Spinal cord (tissue), 9 donors: ENCODE measurements at regions not wholly inside any gene's neighbourhood (a gene's known extent, or its start where the extent isn't known, plus 50 kb on each side); places are given as distances from the start of the nearest gene placed in this dataset.

Experiments
- DNase-seq, 6 donors: peaks; one replicate each; pipeline versions ENCODE4 v3.0.0 to v3.0.0-alpha.2; 2013 to 2015; ENCODE audit warnings: low spot score in 6 of 6, low read depth in 4 of 6
- H3K27ac ChIP-seq: one replicate; pipeline ENCODE4 v1.5.1; 2013; ENCODE audit warnings: low read depth, low read length, control low read depth
- H3K27me3 ChIP-seq: one replicate; pipeline ENCODE4 v1.6.1; 2013; ENCODE audit warnings: low read length; ENCODE audit not compliant: control insufficient read depth, insufficient read depth
- H3K36me3 ChIP-seq: one replicate; pipeline ENCODE4 v1.6.1; 2013; ENCODE audit warnings: low read length; ENCODE audit not compliant: control insufficient read depth, insufficient read depth
- H3K4me1 ChIP-seq: one replicate; pipeline ENCODE4 v1.6.1; 2013; ENCODE audit warnings: low read length; ENCODE audit not compliant: control insufficient read depth, insufficient read depth
- H3K4me3 ChIP-seq: one replicate; pipeline ENCODE4 v1.5.1; 2013; ENCODE audit warnings: low read depth, low read length, control low read depth
- H3K9me3 ChIP-seq: one replicate; pipeline ENCODE4 v1.6.1; 2013; ENCODE audit warnings: low read length; ENCODE audit not compliant: control insufficient read depth, insufficient read depth
- WGBS: methylation state at CpG from one replicate; pipeline ENCODE4 v1.1.5; 2013; ENCODE audit warnings: missing lambda C conversion rate; ENCODE audit not compliant: insufficient coverage; 5-methylcytosine and 5-hydroxymethylcytosine counted together
- donor health status: healthy.

DNA sequence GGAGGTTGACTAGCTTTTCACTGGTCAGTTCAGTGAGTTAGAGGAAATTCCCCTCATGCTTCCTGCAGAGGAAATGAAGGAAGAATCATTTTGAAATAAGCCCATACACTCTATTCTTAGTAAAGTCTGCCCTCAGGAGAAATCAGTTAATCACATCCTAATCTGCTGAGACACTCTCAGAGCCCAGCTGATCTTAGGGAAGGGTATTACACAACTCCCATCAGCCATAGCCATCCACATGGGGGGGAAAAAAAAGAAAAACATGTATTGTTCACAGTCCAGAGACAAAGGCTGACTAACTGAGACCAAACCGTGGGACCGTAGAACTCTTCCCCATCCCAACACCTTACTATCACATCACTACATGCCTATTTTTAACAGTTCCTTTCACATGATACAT is 722.3 kb downstream of the CDH8 start:
- no peaks in the 10 kb centered on the region for H3K27me3 ChIP-seq
- no CpG with 5 or more reads among the region's 2 CpGs for WGBS
- H3K4me1 ChIP-seq = no peaks in the 10 kb centered on the region
- DNase-seq = no peak
- no peak overlapping the region for H3K4me3 ChIP-seq
- no peaks in the 10 kb centered on the region for H3K9me3 ChIP-seq
- no peaks in the 10 kb centered on the region for H3K36me3 ChIP-seq
- H3K27ac ChIP-seq = no peak overlapping the region

DNA sequence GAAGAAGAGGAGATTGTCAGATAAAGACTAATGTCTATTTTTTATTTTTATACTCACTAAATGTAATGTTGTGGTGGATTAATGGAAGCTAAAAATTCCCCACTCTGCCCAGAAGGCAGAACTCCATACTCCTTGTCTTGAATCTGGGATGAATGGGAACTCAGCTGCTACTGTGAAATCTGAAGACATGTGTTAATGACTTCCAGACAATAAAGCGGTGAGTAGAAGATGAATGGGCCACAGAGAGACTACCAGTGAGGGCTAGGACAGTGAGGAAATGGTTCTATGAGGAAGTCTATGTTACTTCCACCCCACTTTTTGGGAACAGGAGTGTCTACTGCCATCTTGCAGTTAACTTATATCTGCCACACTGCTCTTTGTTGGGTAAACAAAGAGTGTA is 726.9 kb downstream of the CDH8 start:
- no peak for DNase-seq
- WGBS = no CpG with 5 or more reads among the region's 1 CpG
- Histone ChIP-seq H3K4me1 (no peaks in the 10 kb centered on the region), H3K36me3 (no peaks in the 10 kb centered on the region), H3K9me3 (no peaks in the 10 kb centered on the region), H3K27ac (no peak overlapping the region), H3K4me3 (no peak overlapping the region), H3K27me3 (no peaks in the 10 kb centered on the region)

DNA sequence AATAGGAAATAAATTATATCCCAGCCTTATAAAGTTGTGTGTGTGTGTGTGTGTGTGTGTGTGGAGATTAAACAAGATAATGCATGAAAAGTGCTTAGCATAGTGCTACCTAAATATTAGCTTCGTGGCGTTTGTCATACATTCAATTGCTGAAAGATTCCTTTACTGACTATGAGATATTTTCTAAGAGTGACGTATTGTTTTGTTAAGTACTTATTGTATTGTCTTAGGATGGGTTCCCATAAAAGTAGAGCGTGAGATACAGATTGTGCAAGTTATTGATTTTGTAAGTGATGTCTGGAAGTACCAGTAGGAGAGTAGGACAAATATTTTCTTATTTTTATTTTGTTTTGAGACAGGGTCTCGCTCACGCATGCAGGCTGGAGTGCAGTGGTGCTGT is 730.0 kb downstream of the CDH8 start:
- Histone ChIP-seq H3K36me3 (no peaks in the 10 kb centered on the region), H3K27ac (no peak overlapping the region), H3K27me3 (no peaks in the 10 kb centered on the region), H3K9me3 (no peaks in the 10 kb centered on the region), H3K4me3 (no peak overlapping the region), H3K4me1 (no peaks in the 10 kb centered on the region)
- 85% methylated on average over 4 of the region's 6 CpGs for WGBS
- DNase-seq = no peak

DNA sequence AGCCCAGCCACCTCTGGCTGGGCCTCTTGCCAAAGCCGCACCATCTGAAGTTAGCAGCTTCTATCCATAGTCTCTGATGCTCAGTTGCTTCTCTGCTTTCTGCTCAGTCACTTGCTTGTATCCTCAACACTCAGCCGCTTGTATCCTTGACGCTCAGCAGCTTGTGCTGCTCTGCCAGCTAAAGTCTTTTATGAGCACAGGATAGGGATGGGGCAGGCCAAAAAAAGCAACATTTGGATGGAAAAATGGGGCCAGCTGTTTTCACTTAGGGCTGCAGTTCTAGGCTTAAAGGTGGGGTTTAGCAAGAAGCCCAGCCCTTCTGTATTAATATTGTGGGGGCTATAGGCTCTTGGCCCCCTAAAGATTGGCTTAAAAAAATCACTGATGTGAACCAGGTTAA is 739.4 kb downstream of the CDH8 start:
- peak in 1 of 6 donors; percentile 29 for DNase-seq
- WGBS = no CpG with 5 or more reads among the region's 3 CpGs
- Histone ChIP-seq H3K36me3 (no peaks in the 10 kb centered on the region), H3K9me3 (no peaks in the 10 kb centered on the region), H3K4me1 (no peaks in the 10 kb centered on the region), H3K27ac (no peak overlapping the region), H3K27me3 (no peaks in the 10 kb centered on the region), H3K4me3 (no peak overlapping the region)

DNA sequence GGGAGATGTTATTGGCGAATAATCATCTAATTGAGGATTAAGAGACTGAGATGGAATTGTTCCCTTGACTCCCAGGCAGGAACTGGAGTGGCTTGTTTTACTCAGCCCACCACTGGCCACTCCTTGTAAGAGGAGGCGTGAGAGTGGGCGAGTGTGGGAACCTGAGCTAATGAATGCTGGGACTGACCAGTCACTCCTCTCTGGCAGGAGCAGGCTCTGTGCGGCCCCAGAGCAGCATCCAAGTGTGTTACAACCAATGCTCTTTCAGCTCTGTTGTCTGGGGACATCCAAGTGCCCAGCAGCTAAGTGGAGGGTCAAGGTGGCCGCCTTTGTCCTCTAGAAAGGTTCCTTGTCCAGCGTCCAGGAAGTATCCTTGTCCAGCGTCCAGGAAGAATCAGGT is 739.9 kb downstream of the CDH8 start:
- no peak for DNase-seq
- H3K4me1 ChIP-seq = no peaks in the 10 kb centered on the region
- no peaks in the 10 kb centered on the region for H3K27me3 ChIP-seq
- no peaks in the 10 kb centered on the region for H3K36me3 ChIP-seq
- H3K27ac ChIP-seq = no peak overlapping the region
- H3K9me3 ChIP-seq = no peaks in the 10 kb centered on the region
- 83% methylated on average over 7 of the region's 7 CpGs for WGBS
- H3K4me3 ChIP-seq = no peak overlapping the region

DNA sequence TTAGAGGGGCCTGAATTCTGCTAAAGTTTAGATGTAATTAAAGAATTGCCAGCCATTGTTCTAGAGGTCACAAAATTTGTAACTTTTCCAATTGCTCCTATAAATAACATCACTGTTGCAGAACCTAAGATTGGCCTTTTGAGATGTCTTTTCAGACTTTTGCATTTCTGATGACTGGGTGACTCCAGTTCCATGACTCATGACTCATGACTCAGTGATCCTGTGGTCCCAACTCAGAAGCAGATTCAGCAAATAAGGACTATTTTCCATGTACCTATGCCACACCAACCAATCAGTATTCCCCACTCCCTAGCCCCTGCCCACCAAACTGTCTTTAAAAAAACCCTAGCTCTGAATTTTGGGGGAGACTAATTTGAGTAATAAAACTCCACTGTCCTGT is 740.9 kb downstream of the CDH8 start:
- Histone ChIP-seq H3K36me3 (no peaks in the 10 kb centered on the region), H3K4me3 (no peak overlapping the region), H3K4me1 (no peaks in the 10 kb centered on the region), H3K27me3 (no peaks in the 10 kb centered on the region), H3K9me3 (no peaks in the 10 kb centered on the region), H3K27ac (no peak overlapping the region)
- DNase-seq = no peak

DNA sequence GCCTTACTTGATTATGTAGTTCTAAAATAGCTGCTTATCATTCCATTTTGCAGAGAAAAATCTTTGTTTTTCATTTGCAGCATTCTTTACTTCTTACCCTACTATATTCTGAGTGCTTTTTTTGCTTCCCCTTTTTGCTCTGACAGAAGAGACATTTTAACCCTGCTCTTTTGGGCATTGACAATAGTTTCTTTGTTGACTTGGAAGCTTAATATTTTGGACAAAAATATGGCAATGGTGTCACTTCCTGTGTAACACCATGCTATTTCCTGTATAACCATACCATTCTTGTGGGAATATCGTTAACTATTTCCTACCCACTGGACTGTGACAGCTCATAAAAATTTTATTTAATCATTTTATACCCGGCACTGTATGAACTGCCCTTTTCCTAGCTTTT is 747.1 kb downstream of the CDH8 start:
- no peaks in the 10 kb centered on the region for H3K36me3 ChIP-seq
- no peak for DNase-seq
- H3K27me3 ChIP-seq = no peaks in the 10 kb centered on the region
- no peak overlapping the region for H3K4me3 ChIP-seq
- no peaks in the 10 kb centered on the region for H3K9me3 ChIP-seq
- H3K27ac ChIP-seq = no peak overlapping the region
- no CpG with 5 or more reads among the region's 2 CpGs for WGBS
- no peaks in the 10 kb centered on the region for H3K4me1 ChIP-seq

DNA sequence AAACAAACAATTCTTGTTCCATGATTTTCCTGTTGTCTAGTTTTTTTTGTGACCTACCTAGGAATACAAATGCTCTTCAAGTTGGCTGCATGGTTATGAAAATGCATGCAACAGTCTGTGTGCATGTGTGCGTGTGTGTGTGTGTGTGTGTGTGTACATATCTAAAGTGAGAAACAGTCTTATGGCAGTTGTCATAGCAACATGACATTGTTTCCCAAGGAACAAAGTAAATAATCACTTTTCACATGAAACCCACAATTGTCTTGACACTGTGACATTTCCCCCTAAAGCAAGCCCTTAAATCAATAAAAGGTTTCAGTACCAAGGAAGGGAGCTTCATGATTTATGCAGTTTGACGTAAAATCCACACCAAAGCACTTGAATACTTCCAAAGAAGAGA is 758.4 kb downstream of the CDH8 start:
- peak in 1 of 6 donors; percentile 42 for DNase-seq
- H3K4me1 ChIP-seq = no peaks in the 10 kb centered on the region
- no peaks in the 10 kb centered on the region for H3K9me3 ChIP-seq
- H3K36me3 ChIP-seq = no peaks in the 10 kb centered on the region
- no peak overlapping the region for H3K4me3 ChIP-seq
- 50% methylated on average over 1 of the region's 2 CpGs for WGBS
- H3K27ac ChIP-seq = no peak overlapping the region
- H3K27me3 ChIP-seq = no peaks in the 10 kb centered on the region

DNA sequence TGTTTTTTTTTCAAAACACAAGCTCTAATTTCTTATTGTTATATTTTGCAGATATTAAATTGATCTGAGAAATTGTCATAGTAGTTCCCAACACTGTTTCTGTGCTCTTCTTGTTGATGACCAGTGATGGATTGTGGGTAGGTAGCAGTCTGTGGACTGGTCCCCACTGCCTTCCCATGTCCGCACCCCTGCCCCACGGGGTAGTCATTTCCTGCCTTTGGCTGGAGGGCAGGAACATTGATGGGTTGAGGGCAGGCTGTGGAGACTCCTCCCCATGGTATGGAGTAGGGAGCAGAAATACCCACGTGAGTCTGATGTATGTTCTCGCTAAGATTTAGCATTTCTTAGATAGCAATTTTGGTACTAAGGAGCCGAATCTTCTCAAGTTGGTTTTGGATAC is 762.0 kb downstream of the CDH8 start:
- DNase-seq = no peak
- H3K36me3 ChIP-seq = no peaks in the 10 kb centered on the region
- 93% methylated on average over 3 of the region's 5 CpGs for WGBS

DNA sequence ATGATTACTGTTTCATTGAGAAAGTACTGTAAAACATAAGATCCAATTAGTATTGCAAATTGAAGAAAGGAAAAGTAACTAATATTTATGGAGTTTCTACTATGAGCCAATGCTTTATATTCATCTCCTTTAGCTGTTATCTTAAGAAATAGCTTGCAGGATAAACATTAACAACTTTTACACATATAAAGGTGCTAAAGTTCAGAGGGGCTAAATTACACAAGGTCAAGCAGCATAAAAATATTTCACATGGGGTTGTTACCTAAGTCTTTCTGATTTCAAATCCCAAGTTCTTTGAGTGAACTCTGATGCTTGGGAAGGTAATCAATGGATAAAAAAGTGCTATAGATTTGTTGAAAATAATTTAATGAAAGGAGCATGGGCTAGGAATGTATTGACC is 765.5 kb downstream of the CDH8 start:
- Histone ChIP-seq H3K4me1 (no peaks in the 10 kb centered on the region), H3K9me3 (no peaks in the 10 kb centered on the region), H3K4me3 (no peak overlapping the region), H3K27me3 (no peaks in the 10 kb centered on the region), H3K27ac (no peak overlapping the region), H3K36me3 (no peaks in the 10 kb centered on the region)
- DNase-seq = no peak

More for the DNA sequence above, 762.0 kb downstream of the CDH8 start:
- no peak overlapping the region for H3K27ac ChIP-seq
- no peaks in the 10 kb centered on the region for H3K9me3 ChIP-seq
- H3K4me1 ChIP-seq = no peaks in the 10 kb centered on the region
- no peak overlapping the region for H3K4me3 ChIP-seq
- no peaks in the 10 kb centered on the region for H3K27me3 ChIP-seq

DNA sequence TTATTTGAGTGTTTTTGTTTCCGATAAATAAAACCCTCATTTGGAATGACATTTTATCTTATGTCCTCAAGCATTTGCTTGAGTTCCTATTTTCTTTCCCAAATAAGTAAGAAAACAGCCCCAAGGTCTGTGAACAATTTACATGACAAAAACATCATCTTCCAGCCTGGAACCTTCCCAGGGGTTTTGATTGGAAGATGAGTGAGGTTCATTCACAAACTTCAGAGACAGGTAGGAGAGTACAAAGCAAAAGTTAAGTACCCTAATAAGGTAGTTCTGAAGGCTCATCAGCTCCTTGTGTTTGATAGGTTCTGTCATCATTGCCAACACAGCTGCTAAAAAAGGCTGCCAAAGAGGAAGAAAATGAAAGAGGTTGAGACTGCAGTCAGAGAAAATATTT is 772.8 kb downstream of the CDH8 start:
- no peaks in the 10 kb centered on the region for H3K36me3 ChIP-seq
- H3K27ac ChIP-seq = no peak overlapping the region
- H3K4me1 ChIP-seq = no peaks in the 10 kb centered on the region
- peak in 1 of 6 donors; percentile 5 for DNase-seq
- no CpG with 5 or more reads among the region's 1 CpG for WGBS
- H3K4me3 ChIP-seq = no peak overlapping the region
- H3K27me3 ChIP-seq = no peaks in the 10 kb centered on the region
- H3K9me3 ChIP-seq = no peaks in the 10 kb centered on the region
